ENCODE measurements at regions not wholly inside any gene's neighbourhood (a gene's known extent, or its start where the extent isn't known, plus 50 kb on each side); places are given as distances from the start of the nearest gene placed in this dataset.

- TF ChIP-seq POLR2AphosphoS5 (IDR thresholded peaks at IDR 0.05; ENCODE audit: low read depth, low read length) (no peak), TAF1 (IDR thresholded peaks at IDR 0.05; ENCODE audit: borderline replicate concordance, insufficient read depth, low read length) (no peak), REST (IDR thresholded peaks at IDR 0.05; ENCODE audit: insufficient read depth in 1 of 2, low read depth in 2 of 2, low read length in 2 of 2) (no peak), SIN3A (IDR thresholded peaks at IDR 0.05; ENCODE audit: borderline replicate concordance, insufficient read depth, low read length) (no peak), FOXP2 (optimal IDR thresholded peaks at IDR 0.05; ENCODE audit: borderline replicate concordance, extremely low read depth, extremely low read length, insufficient read depth) (no peak)
These were observed 1960.5 kb upstream of the PIK3C3 start for GRCh38 chr18:39994498-39994897.

Measured in PFSK-1 (cell line).